Sigmoid colon (tissue), 3 donors: ENCODE measurements at regions not wholly inside any gene's neighbourhood (a gene's known extent, or its start where the extent isn't known, plus 50 kb on each side); places are given as distances from the start of the nearest gene placed in this dataset.

ENCODE experiments used
- CTCF ChIP-seq, 4 experiments: fragments of 450-650 bp in 3 of 4; fragments of 200-600 bp in 1 of 4; IDR thresholded peaks; one replicate each; pipeline ENCODE4 v1.5.1; 2016 to 2019; ENCODE audit warnings: antibody characterized with exemption in 4 of 4, mild to moderate bottlenecking in 3 of 4, moderate library complexity in 2 of 4
- POLR2A ChIP-seq, 2 donors: fragments of 450-650 bp; IDR thresholded peaks; one replicate each; pipeline ENCODE4 v1.6.1; 2016; ENCODE audit warnings: antibody characterized with exemption in 2 of 2, mild to moderate bottlenecking in 2 of 2, moderate library complexity in 2 of 2

GRCh38 chr10:29896053-29896452 is 163.3 kb downstream of the JCAD start:
- no peak for TF ChIP-seq CTCF (IDR thresholded peaks at IDR 0.05)
- TF ChIP-seq POLR2A (IDR thresholded peaks at IDR 0.05), result no peak
